ENCODE measurements at regions not wholly inside any gene's neighbourhood (a gene's known extent, or its start where the extent isn't known, plus 50 kb on each side); places are given as distances from the start of the nearest gene placed in this dataset.

DNA sequence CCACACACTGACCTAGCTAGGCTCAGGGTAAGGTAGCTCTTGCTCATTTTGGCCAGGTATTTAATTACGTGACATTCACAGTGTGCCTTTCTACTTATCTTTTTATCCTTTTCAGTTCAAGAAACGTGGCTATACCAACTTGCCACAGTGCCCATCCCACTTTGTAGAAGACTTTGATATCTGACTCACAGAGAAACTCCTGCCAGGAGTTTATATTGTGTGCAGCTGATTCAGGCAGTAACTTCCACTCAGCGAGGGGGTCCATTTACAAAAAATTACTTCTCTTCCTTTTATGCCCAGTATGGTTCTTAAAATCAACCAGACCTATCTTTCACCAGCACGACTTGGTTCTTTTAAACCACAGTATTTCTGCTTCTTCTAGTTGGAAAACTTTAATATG, 75.6 kb downstream of the PRL start:
- TF ChIP-seq CTCF (IDR thresholded peaks at IDR 0.05) (no peak), POLR2A (IDR thresholded peaks at IDR 0.05) (no peak)

Measured in adrenal gland (tissue), 5 donors.